Right ventricle myocardium superior (tissue), 1 donor: ENCODE measurements at regions not wholly inside any gene's neighbourhood (a gene's known extent, or its start where the extent isn't known, plus 50 kb on each side); places are given as distances from the start of the nearest gene placed in this dataset.

ENCODE experiments used
- ATAC-seq: fragments of 200-7000 bp; cut with Tn5 transposase; one replicate; pipeline ENCODE4 v1.9.1; 2020; ENCODE audit warnings: mild to moderate bottlenecking; ENCODE audit not compliant: poor library complexity
- DNase-seq: peaks from one replicate; pipeline ENCODE4 v3.0.0-alpha.2; 2020
- intact Hi-C: fragments of 100-400 bp; cut with DNase I; formaldehyde crosslinking; loops from one replicate; pipeline ENCODE4 v1.11.2; 2022
- donor health status: DM: no; HTN: yes; CAD: no; lungs with severe emphysema.

- DNase-seq (no peak), ATAC-seq (no peak)
- intact Hi-C loops: no loop called here
Observed at GRCh38 chr1:238112952-238113621, 222.4 kb upstream of the ZP4 start.

GRCh38 chr1:238111516-238111915 lies 220.8 kb upstream of the ZP4 start:
- no peak for ATAC-seq
- no peak for DNase-seq
- intact Hi-C loops: no loop called here

- intact Hi-C loops: no loop called here
- DNase-seq (no peak), ATAC-seq (no peak)
Observed at GRCh38 chr1:238111081-238111480, 220.4 kb upstream of the ZP4 start.

- ATAC-seq (no peak), DNase-seq (no peak)
- intact Hi-C loops: no loop called here
Observed at GRCh38 chr1:238108417-238108816, 217.7 kb upstream of the ZP4 start.

GRCh38 chr1:238107322-238107721 lies 216.6 kb upstream of the ZP4 start:
- ATAC-seq: no peak
- intact Hi-C loops: no loop called here
- DNase-seq: no peak

- intact Hi-C loops: no loop called here
- no peak for DNase-seq
- no peak for ATAC-seq
Observed at GRCh38 chr1:238104752-238105151, 214.0 kb upstream of the ZP4 start.

- intact Hi-C loops: no loop called here
- no peak for DNase-seq
- no peak for ATAC-seq
Observed at GRCh38 chr1:238101923-238102322, 211.2 kb upstream of the ZP4 start.

- ATAC-seq (no peak), DNase-seq (no peak)
- intact Hi-C loops: no loop called here
Observed at GRCh38 chr1:238099871-238100270, 209.1 kb upstream of the ZP4 start.

- intact Hi-C loops: no loop called here
- ATAC-seq (no peak), DNase-seq (no peak)
Observed at GRCh38 chr1:238089615-238090014, 198.9 kb upstream of the ZP4 start.

- ATAC-seq (no peak), DNase-seq (no peak)
- intact Hi-C loops: no loop called here
Observed at GRCh38 chr1:238088560-238089290, 198.0 kb upstream of the ZP4 start.

- ATAC-seq (no peak), DNase-seq (no peak)
- intact Hi-C loops: no loop called here
Observed at GRCh38 chr1:238073991-238074390, 183.3 kb upstream of the ZP4 start.

GRCh38 chr1:238071061-238071460 lies 180.3 kb upstream of the ZP4 start:
- intact Hi-C loops: no loop called here

GRCh38 chr1:238063454-238063853 lies 172.7 kb upstream of the ZP4 start:
- ATAC-seq: no peak
- no peak for DNase-seq
- intact Hi-C loops: no loop called here

More at GRCh38 chr1:238071061-238071460, 180.3 kb upstream of the ZP4 start:
- ATAC-seq: no peak
- no peak for DNase-seq

GRCh38 chr1:238061967-238062613 lies 171.4 kb upstream of the ZP4 start:
- ATAC-seq (no peak), DNase-seq (no peak)
- intact Hi-C loops: no loop called here

GRCh38 chr1:238060061-238060460 lies 169.3 kb upstream of the ZP4 start:
- intact Hi-C loops: no loop called here
- DNase-seq: no peak
- no peak for ATAC-seq

GRCh38 chr1:238052496-238053266 lies 162.0 kb upstream of the ZP4 start:
- DNase-seq (no peak), ATAC-seq (no peak)
- intact Hi-C loops: no loop called here

- no peak for ATAC-seq
- DNase-seq: no peak
- intact Hi-C loops: no loop called here
Observed at GRCh38 chr1:238029126-238029525, 138.4 kb upstream of the ZP4 start.

GRCh38 chr1:238027366-238027765 lies 136.6 kb upstream of the ZP4 start:
- DNase-seq (no peak), ATAC-seq (no peak)
- intact Hi-C loops: no loop called here

- no peak for ATAC-seq
- intact Hi-C loops: no loop called here
- no peak for DNase-seq
Observed at GRCh38 chr1:238023137-238023536, 132.4 kb upstream of the ZP4 start.
